ENCODE measurements at regions not wholly inside any gene's neighbourhood (a gene's known extent, or its start where the extent isn't known, plus 50 kb on each side); places are given as distances from the start of the nearest gene placed in this dataset.

GRCh38 chr16:51818342-51818944 is 667.4 kb upstream of the SALL1 start:
- TF ChIP-seq ZFX (IDR thresholded peaks at IDR 0.05; ENCODE audit: borderline replicate concordance): no peak
- TF ChIP-seq, protein P1, sequence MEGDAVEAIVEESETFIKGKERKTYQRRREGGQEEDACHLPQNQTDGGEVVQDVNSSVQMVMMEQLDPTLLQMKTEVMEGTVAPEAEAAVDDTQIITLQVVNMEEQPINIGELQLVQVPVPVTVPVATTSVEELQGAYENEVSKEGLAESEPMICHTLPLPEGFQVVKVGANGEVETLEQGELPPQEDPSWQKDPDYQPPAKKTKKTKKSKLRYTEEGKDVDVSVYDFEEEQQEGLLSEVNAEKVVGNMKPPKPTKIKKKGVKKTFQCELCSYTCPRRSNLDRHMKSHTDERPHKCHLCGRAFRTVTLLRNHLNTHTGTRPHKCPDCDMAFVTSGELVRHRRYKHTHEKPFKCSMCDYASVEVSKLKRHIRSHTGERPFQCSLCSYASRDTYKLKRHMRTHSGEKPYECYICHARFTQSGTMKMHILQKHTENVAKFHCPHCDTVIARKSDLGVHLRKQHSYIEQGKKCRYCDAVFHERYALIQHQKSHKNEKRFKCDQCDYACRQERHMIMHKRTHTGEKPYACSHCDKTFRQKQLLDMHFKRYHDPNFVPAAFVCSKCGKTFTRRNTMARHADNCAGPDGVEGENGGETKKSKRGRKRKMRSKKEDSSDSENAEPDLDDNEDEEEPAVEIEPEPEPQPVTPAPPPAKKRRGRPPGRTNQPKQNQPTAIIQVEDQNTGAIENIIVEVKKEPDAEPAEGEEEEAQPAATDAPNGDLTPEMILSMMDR (IDR thresholded peaks at IDR 0.05): peak; percentile 85

DNA sequence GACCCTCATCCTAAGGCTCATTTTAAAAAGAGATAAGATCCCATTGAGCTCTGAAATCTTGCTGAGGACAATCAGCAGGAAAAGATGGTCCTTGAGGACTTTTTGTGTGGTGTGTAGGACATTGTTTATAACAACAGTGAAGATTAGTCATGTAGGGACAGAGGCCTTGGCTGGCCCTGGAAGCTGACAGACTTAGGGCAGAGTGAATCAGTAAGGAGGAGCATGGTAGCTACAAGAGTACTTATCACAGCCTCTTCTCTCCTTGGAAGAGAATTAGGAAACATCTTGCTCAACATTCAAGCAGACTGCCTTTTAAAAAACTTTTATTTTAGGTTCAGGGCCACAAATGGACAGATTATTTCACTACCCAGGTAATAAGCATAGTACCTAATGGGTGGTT is 665.9 kb upstream of the SALL1 start:
- H3K27ac ChIP-seq: no peak overlapping the region
- TF ChIP-seq, protein P1 (IDR thresholded peaks at IDR 0.05): no peak
- no peak for TF ChIP-seq ZFX (IDR thresholded peaks at IDR 0.05; ENCODE audit: borderline replicate concordance)

More at GRCh38 chr16:51818342-51818944, 667.4 kb upstream of the SALL1 start:
- no peak overlapping the region for H3K27ac ChIP-seq

GRCh38 chr16:51815523-51815922 is 664.5 kb upstream of the SALL1 start:
- TF ChIP-seq ZFX (IDR thresholded peaks at IDR 0.05; ENCODE audit: borderline replicate concordance): no peak
- TF ChIP-seq, protein P1 (IDR thresholded peaks at IDR 0.05): no peak
- H3K27ac ChIP-seq: no peak overlapping the region

DNA sequence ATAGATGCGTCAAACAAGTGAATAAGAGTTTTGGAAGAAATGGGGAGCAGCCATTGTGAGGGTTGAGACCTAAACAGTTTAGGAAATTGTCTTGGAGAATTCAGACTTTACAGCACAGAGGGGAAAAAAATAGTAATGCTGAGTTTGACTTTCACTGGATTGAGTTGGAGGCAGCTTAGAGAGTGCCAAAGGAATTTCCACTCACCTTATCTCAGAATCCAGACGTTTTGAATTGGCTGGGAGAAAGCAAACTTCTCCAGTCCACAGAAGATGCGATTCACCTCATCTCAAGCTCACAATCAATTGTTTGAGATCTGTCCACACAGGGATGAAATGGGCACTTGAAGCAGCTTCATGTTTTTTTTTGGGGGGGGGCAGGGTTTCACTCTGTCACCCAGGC is 663.5 kb upstream of the SALL1 start:
- H3K27ac ChIP-seq: no peak overlapping the region
- TF ChIP-seq, protein P1 (IDR thresholded peaks at IDR 0.05): no peak

DNA sequence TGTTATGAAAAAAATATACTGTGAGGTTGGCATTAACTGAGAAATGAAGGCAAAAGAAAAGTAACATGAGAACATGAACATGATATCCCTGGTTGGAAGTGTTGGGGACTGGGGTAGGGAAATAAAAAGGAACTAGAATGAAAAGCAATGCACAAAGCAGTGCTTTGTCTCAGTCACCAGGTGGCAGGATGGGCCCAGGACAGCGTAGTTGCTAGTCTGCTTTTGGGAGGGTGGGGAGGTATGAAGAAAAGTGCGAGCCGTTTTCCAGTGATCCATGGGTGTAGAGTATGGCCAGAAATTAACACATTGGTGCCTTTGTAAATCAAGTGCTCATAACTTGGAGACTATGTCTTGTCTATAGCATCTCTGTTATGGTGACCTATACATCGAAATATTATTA is 662.5 kb upstream of the SALL1 start:
- TF ChIP-seq, protein P1 (IDR thresholded peaks at IDR 0.05): peak; percentile 16; the same call in 1 of the 2 replicates
- TF ChIP-seq ZFX (IDR thresholded peaks at IDR 0.05; ENCODE audit: borderline replicate concordance): no peak
- H3K27ac ChIP-seq: no peak overlapping the region

DNA sequence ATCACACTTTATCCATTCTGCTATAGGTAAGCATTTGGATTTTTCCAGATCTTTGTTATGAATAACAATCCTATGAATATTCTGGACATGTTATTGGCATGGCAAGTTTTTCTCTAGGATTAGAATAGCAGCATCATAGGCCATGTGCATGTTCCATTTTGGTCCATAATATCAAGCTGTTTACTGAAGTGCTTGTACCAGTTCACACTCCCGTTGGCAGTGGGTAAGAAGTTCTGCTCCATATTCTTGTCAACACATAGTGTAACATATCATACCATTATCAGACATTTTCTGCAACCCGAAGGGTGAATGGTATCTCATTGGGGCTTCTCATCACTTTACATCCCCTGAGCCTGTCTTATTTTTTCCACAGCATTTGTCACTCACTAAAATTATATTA is 661.9 kb upstream of the SALL1 start:
- no peak for TF ChIP-seq ZFX (IDR thresholded peaks at IDR 0.05; ENCODE audit: borderline replicate concordance)
- TF ChIP-seq, protein P1 (IDR thresholded peaks at IDR 0.05): no peak
- no peak overlapping the region for H3K27ac ChIP-seq

DNA sequence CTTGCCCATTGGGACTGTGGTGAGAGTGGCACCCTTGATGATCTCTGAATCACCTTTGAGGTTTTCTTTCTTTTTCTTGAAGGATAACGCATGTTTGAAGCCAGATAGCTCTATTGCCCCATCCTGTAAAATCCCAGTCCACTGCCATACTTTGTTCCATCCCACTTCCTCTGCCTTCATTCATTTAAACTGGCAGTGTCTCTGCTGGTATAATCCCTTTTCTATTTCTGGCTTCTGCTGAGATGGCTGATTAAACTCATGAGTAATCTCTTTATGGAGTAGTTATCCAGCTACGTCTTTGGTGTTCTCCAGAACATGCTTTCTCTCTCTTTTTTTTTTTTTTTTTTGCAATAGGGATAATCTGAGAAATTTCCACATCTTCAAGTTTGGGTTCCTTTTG is 656.5 kb upstream of the SALL1 start:
- TF ChIP-seq, protein P1 (IDR thresholded peaks at IDR 0.05): no peak
- no peak for TF ChIP-seq ZFX (IDR thresholded peaks at IDR 0.05; ENCODE audit: borderline replicate concordance)
- H3K27ac ChIP-seq: no peak overlapping the region
